ENCODE measurements at regions not wholly inside any gene's neighbourhood (a gene's known extent, or its start where the extent isn't known, plus 50 kb on each side); places are given as distances from the start of the nearest gene placed in this dataset.

DNA sequence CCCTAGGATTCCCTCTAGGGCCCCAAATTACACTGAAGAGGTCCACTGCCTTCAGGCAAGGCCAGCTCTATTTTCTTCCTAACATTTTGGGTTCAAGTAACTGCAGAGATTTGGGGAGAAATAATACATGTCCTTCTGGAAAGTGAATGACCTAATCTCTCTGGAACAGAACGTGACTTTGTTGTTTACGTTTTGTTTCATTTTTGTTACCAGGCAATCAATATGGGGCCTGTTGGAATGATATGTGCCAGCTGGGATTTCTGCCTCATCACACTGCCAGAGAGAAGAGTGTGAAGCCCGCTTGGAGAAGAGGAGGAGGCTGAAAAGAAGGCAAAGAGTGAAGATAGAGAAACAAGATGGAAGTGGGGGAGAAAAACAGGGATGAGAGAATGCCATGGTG is 116.7 kb downstream of the FASLG start:
- no peak overlapping the region for H2AFZ ChIP-seq (ENCODE audit: low read length)

DNA sequence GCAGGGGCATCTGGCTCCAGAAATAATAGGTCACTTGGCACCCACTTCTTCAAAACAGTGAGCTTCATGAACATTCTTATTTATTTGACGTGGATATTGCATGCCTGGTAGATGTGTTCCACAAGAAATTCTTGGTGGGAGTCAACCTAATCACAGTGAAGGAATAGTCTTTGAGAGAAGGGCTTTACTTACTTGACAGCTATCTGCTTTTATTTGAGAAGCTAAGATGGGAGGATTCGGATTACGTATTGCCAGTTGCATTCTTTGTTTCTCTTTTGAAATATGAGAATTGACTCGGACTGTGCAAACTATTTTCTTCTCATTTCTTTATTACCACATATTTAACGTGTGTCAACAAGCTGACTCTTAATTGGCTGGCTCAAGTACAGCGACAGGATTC is 117.2 kb downstream of the FASLG start:
- Histone ChIP-seq H3K4me1 (ENCODE audit: low read length) (peaks cover 16% of the 10 kb centered on the region), H3K9me3 (replicated peaks; ENCODE audit: insufficient read depth, low read length) (no peaks in the 10 kb centered on the region), H3K27me3 (replicated peaks; ENCODE audit: insufficient read depth, low read length) (peaks cover 47% of the 10 kb centered on the region), H3K9me2 (replicated peaks; ENCODE audit: insufficient read depth, low read length) (no peaks in the 10 kb centered on the region), H3K27ac (ENCODE audit: low read length) (no peak overlapping the region), H3K9ac (ENCODE audit: low read length) (no peak overlapping the region), H3K4me2 (ENCODE audit: low read depth, low read length) (no peak overlapping the region), H3K36me3 (replicated peaks; ENCODE audit: insufficient read depth, low read length) (no peaks in the 10 kb centered on the region), H3K4me3 (ENCODE audit: low read length) (no peak overlapping the region), H2AFZ (ENCODE audit: low read length) (no peak overlapping the region), H4K20me1 (ENCODE audit: insufficient read depth, low read length) (no peaks in the 10 kb centered on the region), H3K79me2 (ENCODE audit: low read length) (no peaks in the 10 kb centered on the region), H3F3A (ENCODE audit: insufficient read depth, low read length) (no peaks in the 10 kb centered on the region)
- no peak for DNase-seq
- no peak for TF ChIP-seq EZH2 (optimal IDR thresholded peaks at IDR 0.05; ENCODE audit: low read depth, low read length)
- no peak for TF ChIP-seq EZH2phosphoT487 (IDR thresholded peaks at IDR 0.05; ENCODE audit: low read length)
- TF ChIP-seq, protein P1, sequence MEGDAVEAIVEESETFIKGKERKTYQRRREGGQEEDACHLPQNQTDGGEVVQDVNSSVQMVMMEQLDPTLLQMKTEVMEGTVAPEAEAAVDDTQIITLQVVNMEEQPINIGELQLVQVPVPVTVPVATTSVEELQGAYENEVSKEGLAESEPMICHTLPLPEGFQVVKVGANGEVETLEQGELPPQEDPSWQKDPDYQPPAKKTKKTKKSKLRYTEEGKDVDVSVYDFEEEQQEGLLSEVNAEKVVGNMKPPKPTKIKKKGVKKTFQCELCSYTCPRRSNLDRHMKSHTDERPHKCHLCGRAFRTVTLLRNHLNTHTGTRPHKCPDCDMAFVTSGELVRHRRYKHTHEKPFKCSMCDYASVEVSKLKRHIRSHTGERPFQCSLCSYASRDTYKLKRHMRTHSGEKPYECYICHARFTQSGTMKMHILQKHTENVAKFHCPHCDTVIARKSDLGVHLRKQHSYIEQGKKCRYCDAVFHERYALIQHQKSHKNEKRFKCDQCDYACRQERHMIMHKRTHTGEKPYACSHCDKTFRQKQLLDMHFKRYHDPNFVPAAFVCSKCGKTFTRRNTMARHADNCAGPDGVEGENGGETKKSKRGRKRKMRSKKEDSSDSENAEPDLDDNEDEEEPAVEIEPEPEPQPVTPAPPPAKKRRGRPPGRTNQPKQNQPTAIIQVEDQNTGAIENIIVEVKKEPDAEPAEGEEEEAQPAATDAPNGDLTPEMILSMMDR (IDR thresholded peaks at IDR 0.05; ENCODE audit: low read length): no peak

More for the DNA sequence above, 116.7 kb downstream of the FASLG start:
- Histone ChIP-seq H3K4me1 (ENCODE audit: low read length) (peaks cover 13% of the 10 kb centered on the region), H3K9ac (ENCODE audit: low read length) (no peak overlapping the region), H3K4me3 (ENCODE audit: low read length) (no peak overlapping the region), H3K79me2 (ENCODE audit: low read length) (no peaks in the 10 kb centered on the region), H3K4me2 (ENCODE audit: low read depth, low read length) (no peak overlapping the region), H3K9me3 (replicated peaks; ENCODE audit: insufficient read depth, low read length) (no peaks in the 10 kb centered on the region), H3F3A (ENCODE audit: insufficient read depth, low read length) (no peaks in the 10 kb centered on the region), H3K9me2 (replicated peaks; ENCODE audit: insufficient read depth, low read length) (no peaks in the 10 kb centered on the region), H4K20me1 (ENCODE audit: insufficient read depth, low read length) (no peaks in the 10 kb centered on the region), H3K27ac (ENCODE audit: low read length) (no peak overlapping the region), H3K36me3 (replicated peaks; ENCODE audit: insufficient read depth, low read length) (no peaks in the 10 kb centered on the region), H3K27me3 (replicated peaks; ENCODE audit: insufficient read depth, low read length) (peaks cover 42% of the 10 kb centered on the region)
- TF ChIP-seq, protein P1 (IDR thresholded peaks at IDR 0.05; ENCODE audit: low read length): no peak
- no peak for TF ChIP-seq EZH2phosphoT487 (IDR thresholded peaks at IDR 0.05; ENCODE audit: low read length)
- no peak for TF ChIP-seq EZH2 (optimal IDR thresholded peaks at IDR 0.05; ENCODE audit: low read depth, low read length)
- DNase-seq: no peak

DNA sequence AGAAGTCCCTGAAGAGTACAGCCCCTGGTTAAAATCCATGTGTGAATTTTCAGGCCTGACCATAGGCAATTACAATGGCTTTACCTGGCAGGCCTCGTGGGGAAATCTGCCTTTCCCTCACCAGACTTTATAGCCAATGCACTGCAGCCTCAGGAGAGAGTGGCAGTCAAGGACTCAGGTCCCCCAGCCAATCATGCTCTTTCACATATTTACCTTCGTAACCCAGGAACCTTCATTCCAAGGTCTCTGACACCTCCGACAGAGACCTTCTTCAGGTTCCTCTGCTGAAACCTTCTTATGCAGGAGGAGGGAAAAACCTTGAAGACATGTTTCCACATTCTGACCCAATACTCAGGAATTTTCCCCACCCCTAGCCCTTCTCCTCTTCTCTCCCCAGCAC is 118.9 kb downstream of the FASLG start:
- Histone ChIP-seq H3K4me3 (ENCODE audit: low read length) (no peak overlapping the region), H3K9me3 (replicated peaks; ENCODE audit: insufficient read depth, low read length) (no peaks in the 10 kb centered on the region), H3K4me2 (ENCODE audit: low read depth, low read length) (no peak overlapping the region), H3K9ac (ENCODE audit: low read length) (no peak overlapping the region), H3K9me2 (replicated peaks; ENCODE audit: insufficient read depth, low read length) (no peaks in the 10 kb centered on the region), H3K27me3 (replicated peaks; ENCODE audit: insufficient read depth, low read length) (peaks cover 58% of the 10 kb centered on the region), H3K4me1 (ENCODE audit: low read length) (peaks cover 28% of the 10 kb centered on the region), H3K27ac (ENCODE audit: low read length) (no peak overlapping the region), H3F3A (ENCODE audit: insufficient read depth, low read length) (no peaks in the 10 kb centered on the region), H3K36me3 (replicated peaks; ENCODE audit: insufficient read depth, low read length) (no peaks in the 10 kb centered on the region), H4K20me1 (ENCODE audit: insufficient read depth, low read length) (no peaks in the 10 kb centered on the region), H2AFZ (ENCODE audit: low read length) (no peak overlapping the region), H3K79me2 (ENCODE audit: low read length) (no peaks in the 10 kb centered on the region)
- no peak for TF ChIP-seq EZH2phosphoT487 (IDR thresholded peaks at IDR 0.05; ENCODE audit: low read length)
- TF ChIP-seq EZH2 (optimal IDR thresholded peaks at IDR 0.05; ENCODE audit: low read depth, low read length): no peak
- no peak for DNase-seq

Data from MM.1S (cell line).